OCI-LY3 (cell line): ENCODE measurements at regions not wholly inside any gene's neighbourhood (a gene's known extent, or its start where the extent isn't known, plus 50 kb on each side); places are given as distances from the start of the nearest gene placed in this dataset.

ENCODE experiments used
- CTCF ChIP-seq: fragments of 200-600, 300-600 bp; sonication (generic); IDR thresholded peaks from 2 replicates; pipeline ENCODE4 v1.5.1; 2014; ENCODE audit warnings: antibody characterized with exemption, low read length, low read depth
- EZH2phosphoT487 ChIP-seq: fragments of 200-600 bp; shearing (Covaris generic); IDR thresholded peaks from 2 replicates; pipeline ENCODE4 v1.6.1; 2018; ENCODE audit warnings: antibody characterized with exemption, mixed run types, low read depth

GRCh38 chr21:35597750-35598339 lies 462.5 kb downstream of the SETD4 start:
- no peak for TF ChIP-seq CTCF
- TF ChIP-seq EZH2phosphoT487, result no peak
